ENCODE measurements at regions not wholly inside any gene's neighbourhood (a gene's known extent, or its start where the extent isn't known, plus 50 kb on each side); places are given as distances from the start of the nearest gene placed in this dataset.
"Not testable (repeated sequence)": the region's sequence is repeated elsewhere in the genome, so short reads cannot be mapped to it uniquely, and the experiment has no call there.

DNA sequence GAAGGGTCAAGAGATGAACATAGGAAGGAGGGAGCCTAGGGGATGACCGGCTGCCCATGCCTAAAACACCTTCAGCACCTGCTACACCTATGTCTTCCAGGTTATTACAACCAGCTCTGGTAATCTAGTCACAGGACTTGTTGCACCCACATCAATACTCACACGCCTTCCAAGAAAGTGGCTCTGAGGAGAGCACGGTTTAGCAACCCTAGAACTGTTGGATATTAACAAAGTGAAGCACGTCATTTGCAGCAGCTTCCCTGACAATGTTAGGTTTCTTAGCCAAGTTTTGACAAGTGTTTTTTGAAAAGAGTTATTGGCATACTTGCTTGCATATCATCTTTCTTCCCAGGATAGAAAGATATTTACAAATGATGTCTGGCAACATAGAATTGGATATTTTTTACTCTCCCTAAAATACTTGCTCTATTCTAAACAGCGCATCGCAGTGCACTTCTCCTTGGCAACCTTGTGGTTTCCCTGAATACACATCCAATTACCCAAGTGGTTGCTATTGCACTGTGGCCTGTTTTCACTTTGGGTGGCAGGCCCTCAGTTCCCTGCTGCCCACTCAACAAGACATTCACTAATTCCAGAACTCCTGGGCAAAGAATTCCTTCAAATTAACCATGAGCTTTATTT lies 94.3 kb upstream of the ARHGAP42 start:
- no peak overlapping the region for H3K27ac ChIP-seq
- no peak for DNase-seq
- TF ChIP-seq, protein P1, sequence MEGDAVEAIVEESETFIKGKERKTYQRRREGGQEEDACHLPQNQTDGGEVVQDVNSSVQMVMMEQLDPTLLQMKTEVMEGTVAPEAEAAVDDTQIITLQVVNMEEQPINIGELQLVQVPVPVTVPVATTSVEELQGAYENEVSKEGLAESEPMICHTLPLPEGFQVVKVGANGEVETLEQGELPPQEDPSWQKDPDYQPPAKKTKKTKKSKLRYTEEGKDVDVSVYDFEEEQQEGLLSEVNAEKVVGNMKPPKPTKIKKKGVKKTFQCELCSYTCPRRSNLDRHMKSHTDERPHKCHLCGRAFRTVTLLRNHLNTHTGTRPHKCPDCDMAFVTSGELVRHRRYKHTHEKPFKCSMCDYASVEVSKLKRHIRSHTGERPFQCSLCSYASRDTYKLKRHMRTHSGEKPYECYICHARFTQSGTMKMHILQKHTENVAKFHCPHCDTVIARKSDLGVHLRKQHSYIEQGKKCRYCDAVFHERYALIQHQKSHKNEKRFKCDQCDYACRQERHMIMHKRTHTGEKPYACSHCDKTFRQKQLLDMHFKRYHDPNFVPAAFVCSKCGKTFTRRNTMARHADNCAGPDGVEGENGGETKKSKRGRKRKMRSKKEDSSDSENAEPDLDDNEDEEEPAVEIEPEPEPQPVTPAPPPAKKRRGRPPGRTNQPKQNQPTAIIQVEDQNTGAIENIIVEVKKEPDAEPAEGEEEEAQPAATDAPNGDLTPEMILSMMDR (IDR thresholded peaks at IDR 0.05) = no peak
- TF ChIP-seq POLR2A (IDR thresholded peaks at IDR 0.05) = no peak
- intact Hi-C loops (cut with DNase I) = no loop called here
- H3K4me1 ChIP-seq = no peaks in the 10 kb centered on the region
- WGBS, 2 donors = 70 to 80% methylated on average over 6 of the region's 6 CpGs
- H3K9me3 ChIP-seq = no peaks in the 10 kb centered on the region
- no peaks in the 10 kb centered on the region for H3K36me3 ChIP-seq (replicated peaks in 1 of 2; ENCODE audit: insufficient read depth in 1 of 2, low read depth in 2 of 2)
- no peak for ATAC-seq
- no peak overlapping the region for H3K4me3 ChIP-seq
- no peaks in the 10 kb centered on the region for H3K27me3 ChIP-seq

DNA sequence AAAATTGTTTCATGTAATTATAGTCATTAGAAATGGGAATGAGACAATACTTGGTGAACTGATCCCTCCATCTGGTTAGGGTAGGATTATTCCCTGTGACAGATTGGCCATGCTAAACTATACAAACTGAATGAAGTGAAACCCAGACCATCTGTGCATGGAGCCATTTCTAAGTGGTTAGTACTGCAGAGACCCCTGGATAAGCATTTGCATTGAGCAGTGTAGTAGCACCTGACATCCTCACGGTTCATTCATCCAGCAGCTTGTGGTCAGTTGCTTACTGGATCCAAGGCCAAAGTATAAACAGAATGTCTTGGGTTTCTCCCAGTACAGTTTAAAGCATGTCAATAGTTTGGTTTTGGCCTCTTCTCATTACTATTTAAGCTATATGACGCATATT lies 93.8 kb upstream of the ARHGAP42 start:
- no peaks in the 10 kb centered on the region for H3K4me1 ChIP-seq
- H3K4me3 ChIP-seq = no peak overlapping the region
- intact Hi-C loops (cut with DNase I) = no loop called here
- no peaks in the 10 kb centered on the region for H3K27me3 ChIP-seq
- ATAC-seq (no peak), DNase-seq (no peak)
- TF ChIP-seq POLR2A (IDR thresholded peaks at IDR 0.05) = no peak
- no peak overlapping the region for H3K27ac ChIP-seq
- 78 to 79% methylated on average over 2 of the region's 2 CpGs for WGBS, 2 donors
- H3K9me3 ChIP-seq = no peaks in the 10 kb centered on the region
- H3K36me3 ChIP-seq (replicated peaks in 1 of 2; ENCODE audit: insufficient read depth in 1 of 2, low read depth in 2 of 2) = no peaks in the 10 kb centered on the region

DNA sequence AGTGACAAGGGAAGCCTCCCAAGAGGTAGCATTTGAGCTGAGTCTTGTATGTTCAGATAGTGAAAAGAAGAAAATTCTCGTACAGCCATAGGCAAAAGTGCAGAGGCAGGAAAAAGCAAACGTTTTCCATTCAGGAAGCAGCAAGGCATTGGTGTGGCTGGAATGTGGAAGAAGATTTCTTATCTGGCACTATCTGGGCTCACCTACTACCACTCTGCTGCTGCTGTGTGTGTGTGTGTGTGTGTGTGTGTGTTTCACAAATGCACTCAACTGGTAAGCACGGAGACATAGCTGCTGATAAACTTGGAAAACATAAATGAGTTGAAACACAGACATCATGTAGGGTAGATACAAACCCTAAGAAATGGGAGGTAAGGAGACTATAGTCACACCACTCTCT lies 92.8 kb upstream of the ARHGAP42 start:
- intact Hi-C loops (cut with DNase I) = no loop called here
- H3K27ac ChIP-seq = no peak overlapping the region

DNA sequence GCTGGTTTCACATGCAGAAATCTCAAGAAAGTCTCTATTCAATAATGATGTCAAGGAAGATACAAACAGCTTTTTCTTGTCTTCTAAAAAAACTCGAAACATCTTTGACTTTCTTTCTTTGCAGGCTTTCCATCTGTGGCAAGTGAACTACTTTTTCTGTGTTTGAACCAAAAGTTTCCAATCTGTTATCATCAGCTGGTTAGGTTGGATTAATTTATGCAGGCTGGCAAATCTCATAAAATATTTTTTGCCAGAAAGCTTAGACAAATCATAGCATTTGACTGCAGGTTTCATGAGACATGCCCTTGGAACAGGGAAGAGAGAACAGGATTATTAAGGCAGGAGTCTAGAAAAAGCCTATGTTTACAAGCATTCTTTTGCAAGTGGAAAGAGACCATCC lies 86.1 kb upstream of the ARHGAP42 start:
- DNase-seq (no peak), ATAC-seq (no peak)
- TF ChIP-seq, protein P1 (IDR thresholded peaks at IDR 0.05) = no peak
- TF ChIP-seq POLR2A (IDR thresholded peaks at IDR 0.05) = no peak
- H3K27ac ChIP-seq = no peak overlapping the region
- intact Hi-C loops (cut with DNase I) = no loop called here
- no peaks in the 10 kb centered on the region for H3K36me3 ChIP-seq (replicated peaks in 1 of 2; ENCODE audit: insufficient read depth in 1 of 2, low read depth in 2 of 2)
- WGBS, 2 donors = 45 to 48% methylated on average over 1 of the region's 1 CpG
- no peaks in the 10 kb centered on the region for H3K27me3 ChIP-seq
- H3K4me1 ChIP-seq = no peaks in the 10 kb centered on the region
- H3K9me3 ChIP-seq = no peaks in the 10 kb centered on the region
- no peak overlapping the region for H3K4me3 ChIP-seq

More for the DNA sequence above, 92.8 kb upstream of the ARHGAP42 start:
- H3K4me3 ChIP-seq = no peak overlapping the region
- ATAC-seq (no peak), DNase-seq (no peak)
- no peaks in the 10 kb centered on the region for H3K27me3 ChIP-seq
- WGBS, 2 donors = 35% methylated on average over 3 of the region's 3 CpGs
- TF ChIP-seq POLR2A (IDR thresholded peaks at IDR 0.05) = no peak
- TF ChIP-seq, protein P1 (IDR thresholded peaks at IDR 0.05) = no peak
- no peaks in the 10 kb centered on the region for H3K36me3 ChIP-seq (replicated peaks in 1 of 2; ENCODE audit: insufficient read depth in 1 of 2, low read depth in 2 of 2)
- no peaks in the 10 kb centered on the region for H3K9me3 ChIP-seq
- no peaks in the 10 kb centered on the region for H3K4me1 ChIP-seq

DNA sequence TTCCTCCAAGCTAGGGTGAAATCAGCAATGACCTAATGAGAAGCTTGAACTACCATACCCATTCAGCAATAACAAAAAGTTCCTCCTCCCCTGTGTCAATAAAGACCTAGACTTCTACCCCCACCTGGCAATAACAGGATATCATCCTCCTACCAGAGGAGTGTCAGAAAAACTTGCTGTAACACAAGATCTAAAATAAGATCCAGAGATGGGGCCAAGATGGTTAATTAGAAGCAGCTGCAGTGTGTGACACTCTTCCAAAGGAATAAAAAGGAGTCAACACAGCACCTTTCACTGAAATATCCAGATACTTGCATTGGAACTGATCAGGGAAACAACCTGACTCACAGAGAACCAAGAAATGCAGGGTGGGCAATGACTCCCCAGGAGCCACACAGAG lies 84.4 kb upstream of the ARHGAP42 start:
- H3K36me3 ChIP-seq (replicated peaks in 1 of 2; ENCODE audit: insufficient read depth in 1 of 2, low read depth in 2 of 2) = no peaks in the 10 kb centered on the region
- intact Hi-C loops (cut with DNase I) = no loop called here
- DNase-seq = no peak
- TF ChIP-seq POLR2A (IDR thresholded peaks at IDR 0.05) = no peak
- TF ChIP-seq, protein P1 (IDR thresholded peaks at IDR 0.05) = no peak
- no peak for ATAC-seq
- no peaks in the 10 kb centered on the region for H3K27me3 ChIP-seq
- no peak overlapping the region for H3K4me3 ChIP-seq
- no peaks in the 10 kb centered on the region for H3K9me3 ChIP-seq
- no peaks in the 10 kb centered on the region for H3K4me1 ChIP-seq
- H3K27ac ChIP-seq = no peak overlapping the region

DNA sequence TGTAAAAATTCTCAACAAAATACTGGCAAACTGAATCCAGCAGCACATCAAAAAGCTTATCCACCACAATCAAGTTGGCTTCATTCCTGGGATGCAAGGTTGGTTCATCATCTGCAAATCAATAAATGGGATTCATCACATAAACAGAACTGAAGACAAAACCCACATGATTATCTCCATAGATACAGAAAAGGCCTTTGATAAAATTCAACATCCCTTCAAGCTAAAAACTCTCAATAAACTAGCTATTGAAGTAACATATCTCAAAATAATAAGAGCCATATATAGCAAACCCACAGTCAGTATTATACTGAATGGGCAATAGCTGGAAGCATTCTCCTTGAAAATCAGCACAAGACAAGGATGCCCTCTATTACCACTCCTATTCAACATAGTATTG lies 79.3 kb upstream of the ARHGAP42 start:
- H3K4me1 ChIP-seq; intact Hi-C loops (cut with DNase I); DNase-seq; ATAC-seq; H3K27me3 ChIP-seq; H3K36me3 ChIP-seq (replicated peaks in 1 of 2; ENCODE audit: insufficient read depth in 1 of 2, low read depth in 2 of 2); H3K27ac ChIP-seq; H3K4me3 ChIP-seq; H3K9me3 ChIP-seq: not testable (repeated sequence)
